ENCODE measurements at regions not wholly inside any gene's neighbourhood (a gene's known extent, or its start where the extent isn't known, plus 50 kb on each side); places are given as distances from the start of the nearest gene placed in this dataset.

DNA sequence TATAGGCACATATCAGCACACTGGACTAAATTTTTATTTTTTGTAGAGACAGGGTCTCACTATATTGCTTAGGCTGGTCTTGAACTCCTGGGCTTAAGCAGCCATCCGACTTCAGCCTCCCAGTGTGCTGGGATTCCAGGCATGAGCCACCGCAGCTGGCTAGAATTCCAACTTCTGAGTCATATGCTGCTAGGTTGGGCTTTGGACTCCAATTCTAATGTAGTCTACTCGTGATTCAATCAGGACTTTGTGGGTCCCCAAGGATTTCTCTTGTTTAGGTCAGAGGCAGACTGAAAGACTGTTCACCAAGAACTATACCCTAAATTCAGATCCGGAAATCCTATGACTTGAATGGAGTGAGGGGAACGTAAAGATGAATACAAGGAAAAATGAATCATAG lies 68.2 kb upstream of the CHD1 start:
- TF ChIP-seq CTCF (IDR thresholded peaks at IDR 0.05), result no peak
- TF ChIP-seq EZH2 (IDR thresholded peaks at IDR 0.05; ENCODE audit: borderline replicate concordance, insufficient read depth, low read depth, low read length, poor library complexity, severe bottlenecking), result no peak

All from B cell (primary cell).